Trophoblast cell (in vitro differentiated cells and primary cell): ENCODE measurements at regions not wholly inside any gene's neighbourhood (a gene's known extent, or its start where the extent isn't known, plus 50 kb on each side); places are given as distances from the start of the nearest gene placed in this dataset.

ENCODE experiments used
- DNase-seq, 2 donors: peaks; one replicate each; pipeline ENCODE4 v3.0.0-alpha.2; 2016
- H2AFZ ChIP-seq: 2 replicates; pipeline ENCODE4 v1.6.1; 2013; ENCODE audit warnings: low read length, moderate library complexity, mild to moderate bottlenecking; ENCODE audit not compliant: insufficient read depth, poor library complexity
- H2AK5ac ChIP-seq: 2 replicates; pipeline ENCODE4 v1.6.1; 2013; ENCODE audit warnings: mild to moderate bottlenecking, low read length
- H2BK120ac ChIP-seq: 2 replicates; pipeline ENCODE4 v1.6.1; 2013; ENCODE audit warnings: low read length, mild to moderate bottlenecking, moderate library complexity; ENCODE audit not compliant: insufficient read depth, poor library complexity
- H2BK12ac ChIP-seq: 2 replicates; pipeline ENCODE4 v1.6.1; 2013; ENCODE audit warnings: mild to moderate bottlenecking, low read length, moderate library complexity
- H2BK5ac ChIP-seq: 2 replicates; pipeline ENCODE4 v1.6.1; 2013; ENCODE audit warnings: low read length, low read depth, moderate library complexity, mild to moderate bottlenecking; ENCODE audit not compliant: poor library complexity
- H3K14ac ChIP-seq: 2 replicates; pipeline ENCODE4 v1.6.1; 2013; ENCODE audit warnings: mild to moderate bottlenecking, low read length
- H3K18ac ChIP-seq: 2 replicates; pipeline ENCODE4 v1.6.1; 2013; ENCODE audit warnings: mild to moderate bottlenecking, low read length
- H3K23ac ChIP-seq: 2 replicates; pipeline ENCODE4 v1.6.1; 2013; ENCODE audit warnings: low read length
- H3K27ac ChIP-seq: 2 replicates; pipeline ENCODE4 v1.5.1; 2013; ENCODE audit warnings: low read depth, mild to moderate bottlenecking, inconsistent platforms, low read length, moderate library complexity
- H3K27me3 ChIP-seq: 2 replicates; pipeline ENCODE4 v1.6.1; 2013; ENCODE audit warnings: inconsistent platforms, mild to moderate bottlenecking, low read length, moderate library complexity; ENCODE audit not compliant: insufficient read depth
- H3K36me3 ChIP-seq, 2 experiments: 1 replicate in 1 of 2; 2 replicates in 1 of 2; pipeline ENCODE4 v1.6.1; 2013; ENCODE audit warnings: low read length in 2 of 2, mild to moderate bottlenecking in 2 of 2, moderate library complexity in 1 of 2; ENCODE audit not compliant: insufficient read depth in 2 of 2, control insufficient read depth in 1 of 2
- H3K4ac ChIP-seq: 2 replicates; pipeline ENCODE4 v1.6.1; 2013; ENCODE audit warnings: low read depth, mild to moderate bottlenecking, low read length, moderate library complexity
- H3K4me1 ChIP-seq, 2 experiments: 1 replicate in 1 of 2; 2 replicates in 1 of 2; pipeline ENCODE4 v1.6.1; 2013; ENCODE audit warnings: low read length in 2 of 2, mild to moderate bottlenecking in 2 of 2, moderate library complexity in 1 of 2; ENCODE audit not compliant: insufficient read depth in 2 of 2, control insufficient read depth in 1 of 2
- H3K4me2 ChIP-seq: 2 replicates; pipeline ENCODE4 v1.6.1; 2013; ENCODE audit warnings: inconsistent platforms, mild to moderate bottlenecking, low read length, moderate library complexity
- H3K4me3 ChIP-seq: 2 replicates; pipeline ENCODE4 v1.5.1; 2013; ENCODE audit warnings: mild to moderate bottlenecking, low read depth, low read length, inconsistent platforms
- H3K79me1 ChIP-seq: one replicate; pipeline ENCODE4 v1.6.1; 2013; ENCODE audit warnings: low read length
- H3K79me2 ChIP-seq: 2 replicates; pipeline ENCODE4 v1.6.1; 2013; ENCODE audit warnings: low read length, mild to moderate bottlenecking; ENCODE audit not compliant: control insufficient read depth, insufficient read depth, poor library complexity
- H3K9ac ChIP-seq: 2 replicates; pipeline ENCODE4 v1.6.1; 2013; ENCODE audit warnings: mild to moderate bottlenecking, low read length
- H3K9me3 ChIP-seq: 2 replicates; pipeline ENCODE4 v1.6.1; 2013; ENCODE audit warnings: low read depth, mild to moderate bottlenecking, control low read depth, inconsistent platforms, low read length; ENCODE audit not compliant: insufficient read depth
- H4K12ac ChIP-seq: 2 replicates; pipeline ENCODE4 v1.6.1; 2013; ENCODE audit warnings: low read depth, mild to moderate bottlenecking, low read length, moderate library complexity
- H4K8ac ChIP-seq: 2 replicates; pipeline ENCODE4 v1.6.1; 2013; ENCODE audit warnings: low read depth, mild to moderate bottlenecking, low read length, moderate library complexity
- H4K91ac ChIP-seq: one replicate; pipeline ENCODE4 v1.6.1; 2013; ENCODE audit warnings: low read depth, mild to moderate bottlenecking, low read length, moderate library complexity
- WGBS: extraction: QIAGEN DNeasy Blood & Tissue Kit; methylation state at CpG from one replicate; pipeline ENCODE4 v1.1.7; 2013; ENCODE audit warnings: missing lambda C conversion rate; ENCODE audit not compliant: insufficient read length, insufficient coverage; ENCODE audit errors: extremely low coverage; 5-methylcytosine and 5-hydroxymethylcytosine counted together

GRCh38 chr3:6806991-6807390 is 53.9 kb upstream of the GRM7 start:
- H3K4me1 ChIP-seq = no peaks in the 10 kb centered on the region
- H3K79me1 ChIP-seq = no peaks in the 10 kb centered on the region
- no CpG with 5 or more reads among the region's 3 CpGs for WGBS
- H3K9me3 ChIP-seq = no peaks in the 10 kb centered on the region
- H4K8ac ChIP-seq = no peak overlapping the region
- H3K4me2 ChIP-seq = no peak overlapping the region
- H3K79me2 ChIP-seq = no peaks in the 10 kb centered on the region
- no peak overlapping the region for H2BK5ac ChIP-seq
- no peak overlapping the region for H3K9ac ChIP-seq
- no peak overlapping the region for H3K4ac ChIP-seq
- H3K4me3 ChIP-seq = no peak overlapping the region
- no peak overlapping the region for H3K18ac ChIP-seq
- H3K14ac ChIP-seq = no peak overlapping the region
- no peak overlapping the region for H2AK5ac ChIP-seq
- H3K27me3 ChIP-seq = no peaks in the 10 kb centered on the region
- no peak overlapping the region for H2BK120ac ChIP-seq
- H2BK12ac ChIP-seq = no peak overlapping the region
- H2AFZ ChIP-seq = no peak overlapping the region
- DNase-seq = no peak
- H3K36me3 ChIP-seq = no peaks in the 10 kb centered on the region
- no peak overlapping the region for H4K91ac ChIP-seq
- H3K23ac ChIP-seq = no peak overlapping the region
- H4K12ac ChIP-seq = no peak overlapping the region
- no peak overlapping the region for H3K27ac ChIP-seq

- Histone ChIP-seq H3K79me1 (no peaks in the 10 kb centered on the region), H2BK120ac (no peak overlapping the region), H3K18ac (no peak overlapping the region), H2AFZ (no peak overlapping the region), H3K9ac (no peak overlapping the region), H4K8ac (no peak overlapping the region), H3K27me3 (no peaks in the 10 kb centered on the region), H2AK5ac (no peak overlapping the region), H3K4me1 (no peaks in the 10 kb centered on the region), H3K9me3 (peaks cover 2% of the 10 kb centered on the region), H3K14ac (no peak overlapping the region), H3K23ac (no peak overlapping the region), H3K4me2 (no peak overlapping the region), H3K36me3 (no peaks in the 10 kb centered on the region), H3K4ac (no peak overlapping the region), H2BK12ac (no peak overlapping the region), H2BK5ac (no peak overlapping the region), H4K12ac (no peak overlapping the region), H3K27ac (no peak overlapping the region), H4K91ac (no peak overlapping the region), H3K4me3 (no peak overlapping the region), H3K79me2 (no peaks in the 10 kb centered on the region)
- WGBS = no CpG with 5 or more reads among the region's 8 CpGs
- DNase-seq = no peak
Measured at GRCh38 chr3:6807967-6808588, 52.8 kb upstream of the GRM7 start.

- Histone ChIP-seq H3K79me1 (no peaks in the 10 kb centered on the region), H3K36me3 (no peaks in the 10 kb centered on the region), H3K27ac (no peak overlapping the region), H2BK12ac (no peak overlapping the region), H2AFZ (no peak overlapping the region), H3K79me2 (no peaks in the 10 kb centered on the region), H3K18ac (no peak overlapping the region), H4K91ac (no peak overlapping the region), H3K23ac (no peak overlapping the region), H3K14ac (no peak overlapping the region), H3K9me3 (peaks cover 2% of the 10 kb centered on the region), H4K8ac (no peak overlapping the region), H2BK120ac (no peak overlapping the region), H2BK5ac (no peak overlapping the region), H3K4me1 (no peaks in the 10 kb centered on the region), H3K27me3 (no peaks in the 10 kb centered on the region), H2AK5ac (no peak overlapping the region), H4K12ac (no peak overlapping the region), H3K4me2 (no peak overlapping the region), H3K9ac (no peak overlapping the region), H3K4ac (no peak overlapping the region), H3K4me3 (no peak overlapping the region)
- no CpG with 5 or more reads among the region's 2 CpGs for WGBS
- no peak for DNase-seq
Measured at GRCh38 chr3:6809349-6809748, 51.6 kb upstream of the GRM7 start.
